GM12891 (cell line): ENCODE measurements at regions not wholly inside any gene's neighbourhood (a gene's known extent, or its start where the extent isn't known, plus 50 kb on each side); places are given as distances from the start of the nearest gene placed in this dataset.

Experiments used
- PAX5 ChIP-seq: IDR thresholded peaks from 2 replicates; pipeline ENCODE4 v1.6.1; 2011; ENCODE audit warnings: low read length, moderate library complexity, mild to moderate bottlenecking; ENCODE audit not compliant: insufficient read depth, severe bottlenecking
- POLR2A ChIP-seq: IDR thresholded peaks from 2 replicates; pipeline ENCODE4 v1.6.1; 2011; ENCODE audit warnings: low read depth, low read length, control low read depth
- POLR2AphosphoS5 ChIP-seq: IDR thresholded peaks from 2 replicates; pipeline ENCODE4 v1.6.1; 2011; ENCODE audit warnings: low read depth, low read length, control low read depth
- POU2F2 ChIP-seq: IDR thresholded peaks from 2 replicates; pipeline ENCODE4 v1.6.1; 2011; ENCODE audit warnings: low read depth, mild to moderate bottlenecking, control low read depth, low read length, moderate library complexity
- SPI1 ChIP-seq: IDR thresholded peaks from 2 replicates; pipeline ENCODE4 v1.6.1; 2011; ENCODE audit warnings: low read depth, low read length, control low read depth
- TAF1 ChIP-seq: IDR thresholded peaks from 2 replicates; pipeline ENCODE4 v1.6.1; 2011; ENCODE audit warnings: low read depth, low read length, control low read depth

DNA sequence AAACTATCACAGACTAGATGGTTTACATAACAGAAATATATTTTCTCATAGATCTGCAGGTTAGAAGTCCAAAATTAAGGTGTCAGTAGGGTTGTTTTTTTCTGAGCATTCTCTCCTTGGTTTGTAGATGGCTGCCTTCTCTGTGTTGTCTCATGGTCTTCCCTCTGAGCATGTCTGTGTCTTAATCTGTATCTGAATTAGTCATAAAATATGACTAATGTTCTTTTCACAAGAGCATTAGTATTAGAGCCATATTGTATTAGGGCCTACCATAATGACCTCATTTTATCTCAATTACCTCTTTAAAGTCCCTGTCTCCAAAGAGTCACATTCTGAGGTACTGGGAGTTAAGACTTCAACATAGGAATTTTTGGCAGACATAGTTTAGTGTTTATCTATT is 77.2 kb upstream of the OBI1 start:
- no peak for TF ChIP-seq SPI1
- no peak for TF ChIP-seq POLR2A
- TF ChIP-seq POLR2AphosphoS5, result no peak
- no peak for TF ChIP-seq TAF1
- TF ChIP-seq PAX5, result no peak
- no peak for TF ChIP-seq POU2F2
